ENCODE measurements at regions not wholly inside any gene's neighbourhood (a gene's known extent, or its start where the extent isn't known, plus 50 kb on each side); places are given as distances from the start of the nearest gene placed in this dataset.

DNA sequence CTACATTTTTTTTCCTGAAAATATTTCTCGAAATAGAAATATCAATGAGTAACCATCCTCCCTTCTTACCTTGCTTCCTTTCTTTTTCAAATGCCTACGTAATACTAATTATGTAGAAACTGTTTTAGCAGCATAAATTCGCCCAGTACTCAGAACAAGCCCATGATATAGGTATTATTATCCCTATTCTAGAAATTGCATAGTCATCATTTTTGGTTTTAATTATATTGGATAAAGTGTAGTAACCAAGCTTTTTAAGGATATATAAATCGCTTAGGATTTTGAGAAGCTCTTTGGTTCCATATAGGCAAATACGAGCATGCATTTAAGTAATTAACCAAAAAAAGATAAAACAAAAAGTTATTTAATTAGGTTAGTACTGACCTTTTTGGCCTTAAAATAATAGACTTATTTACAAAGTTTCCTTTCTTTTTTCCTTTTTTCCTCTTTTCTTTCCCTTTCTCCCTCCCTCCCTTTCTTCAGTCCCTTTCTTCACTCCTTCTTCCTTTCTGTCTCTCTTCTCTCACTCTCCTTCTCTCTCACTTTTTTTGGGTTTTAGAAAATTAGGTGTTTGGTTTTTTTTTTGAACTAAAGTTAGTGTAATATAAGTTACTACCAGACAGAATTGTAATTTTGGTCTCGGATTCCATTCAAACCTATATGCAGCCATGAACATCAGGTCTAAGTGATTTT lies 457.7 kb downstream of the RFPL4B start:
- H3K27me3 Mint-ChIP-seq (ENCODE audit: low read depth, poor library complexity) = no peaks in the 10 kb centered on the region
- H3K4me3 Mint-ChIP-seq = no peak overlapping the region
- no peak for DNase-seq
- no peak overlapping the region for H3K27ac Mint-ChIP-seq
- H3K36me3 Mint-ChIP-seq (ENCODE audit: low read depth) = no peaks in the 10 kb centered on the region
- TF ChIP-seq CTCF (IDR thresholded peaks at IDR 0.05) = no peak
- H3K4me1 Mint-ChIP-seq = no peaks in the 10 kb centered on the region
- no peaks in the 10 kb centered on the region for H3K9me3 Mint-ChIP-seq

- no peaks in the 10 kb centered on the region for H3K9me3 Mint-ChIP-seq
- H3K27ac Mint-ChIP-seq = no peak overlapping the region
- H3K27me3 Mint-ChIP-seq (ENCODE audit: low read depth, poor library complexity) = no peaks in the 10 kb centered on the region
Measured at GRCh38 chr6:112806163-112806865, 459.2 kb downstream of the RFPL4B start.

GRCh38 chr6:112821476-112821875 lies 474.3 kb downstream of the RFPL4B start:
- no peak for TF ChIP-seq CTCF (IDR thresholded peaks at IDR 0.05)
- Mint-ChIP-seq H3K4me1 (no peaks in the 10 kb centered on the region), H3K4me3 (no peak overlapping the region), H3K27me3 (ENCODE audit: low read depth, poor library complexity) (no peaks in the 10 kb centered on the region), H3K36me3 (ENCODE audit: low read depth) (no peaks in the 10 kb centered on the region), H3K27ac (no peak overlapping the region), H3K9me3 (no peaks in the 10 kb centered on the region)
- DNase-seq = no peak

More at GRCh38 chr6:112806163-112806865, 459.2 kb downstream of the RFPL4B start:
- no peaks in the 10 kb centered on the region for H3K36me3 Mint-ChIP-seq (ENCODE audit: low read depth)
- H3K4me1 Mint-ChIP-seq = no peaks in the 10 kb centered on the region
- no peak for TF ChIP-seq CTCF (IDR thresholded peaks at IDR 0.05)
- no peak for DNase-seq
- no peak overlapping the region for H3K4me3 Mint-ChIP-seq

DNA sequence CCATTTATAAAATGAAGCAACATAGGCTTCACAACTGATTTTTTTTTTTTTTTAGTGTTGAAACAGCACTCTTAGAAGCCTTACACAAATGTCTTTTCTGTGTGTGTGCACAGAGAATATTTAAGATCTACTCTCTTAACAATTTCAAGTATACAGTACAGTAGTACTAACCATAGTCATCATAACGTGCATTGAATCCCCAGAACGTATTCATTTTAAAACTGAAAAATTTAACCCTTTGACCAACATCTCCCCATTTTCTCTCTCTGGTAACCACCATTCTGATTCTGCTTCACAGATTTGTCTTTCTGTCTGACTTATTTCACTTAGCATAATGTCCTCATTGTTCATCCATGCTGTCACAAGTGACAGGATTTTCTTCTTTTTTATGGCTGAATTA lies 475.6 kb downstream of the RFPL4B start:
- no peak overlapping the region for H3K27ac Mint-ChIP-seq
- no peaks in the 10 kb centered on the region for H3K9me3 Mint-ChIP-seq

DNA sequence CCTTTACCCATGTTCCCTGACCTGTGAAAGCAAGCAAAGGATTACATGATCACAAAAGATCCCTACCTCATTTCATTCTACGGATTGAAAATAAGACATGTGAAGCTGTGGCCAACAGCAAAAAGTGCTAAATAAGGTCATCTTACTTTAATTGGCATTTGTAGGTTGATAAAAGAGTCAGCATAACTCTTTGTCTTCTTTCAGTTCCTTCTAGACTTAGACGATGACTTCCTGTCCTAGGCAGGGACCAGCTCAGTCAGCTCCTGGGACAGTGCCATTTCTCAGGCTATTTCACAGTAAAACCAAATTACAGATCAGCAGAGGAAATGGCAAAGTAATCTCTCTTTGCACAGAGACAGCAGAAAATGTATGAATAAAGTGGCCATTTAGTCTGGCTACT lies 480.7 kb downstream of the RFPL4B start:
- Mint-ChIP-seq H3K4me1 (no peaks in the 10 kb centered on the region), H3K9me3 (no peaks in the 10 kb centered on the region), H3K27ac (no peak overlapping the region), H3K36me3 (ENCODE audit: low read depth) (no peaks in the 10 kb centered on the region), H3K27me3 (ENCODE audit: low read depth, poor library complexity) (no peaks in the 10 kb centered on the region), H3K4me3 (no peak overlapping the region)
- DNase-seq = no peak
- no peak for TF ChIP-seq CTCF (IDR thresholded peaks at IDR 0.05)

More for the DNA sequence above, 475.6 kb downstream of the RFPL4B start:
- Mint-ChIP-seq H3K4me3 (no peak overlapping the region), H3K4me1 (no peaks in the 10 kb centered on the region), H3K36me3 (ENCODE audit: low read depth) (no peaks in the 10 kb centered on the region), H3K27me3 (ENCODE audit: low read depth, poor library complexity) (no peaks in the 10 kb centered on the region)
- TF ChIP-seq CTCF (IDR thresholded peaks at IDR 0.05) = no peak
- DNase-seq = no peak

DNA sequence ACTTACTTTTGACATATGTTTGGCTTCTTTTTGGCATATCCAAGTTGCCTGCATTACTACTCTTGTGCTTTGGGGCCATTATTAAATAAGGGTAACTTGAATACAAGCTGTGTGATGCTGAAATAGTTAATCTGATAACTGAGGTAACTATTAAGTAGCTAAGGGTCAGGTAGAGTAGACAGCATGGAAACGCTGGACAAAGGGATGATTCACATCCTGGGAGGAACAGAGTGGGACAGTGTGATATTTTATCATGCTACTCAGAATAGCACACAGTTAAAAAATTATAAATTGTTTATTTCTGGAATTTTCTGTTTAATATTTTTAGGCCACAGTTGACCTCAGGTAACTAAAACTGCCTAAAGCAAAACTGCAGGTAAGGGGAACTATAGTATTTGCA lies 483.9 kb downstream of the RFPL4B start:
- Mint-ChIP-seq H3K27ac (no peak overlapping the region), H3K4me3 (no peak overlapping the region), H3K27me3 (ENCODE audit: low read depth, poor library complexity) (no peaks in the 10 kb centered on the region), H3K9me3 (no peaks in the 10 kb centered on the region), H3K36me3 (ENCODE audit: low read depth) (no peaks in the 10 kb centered on the region), H3K4me1 (no peaks in the 10 kb centered on the region)
- DNase-seq = no peak
- no peak for TF ChIP-seq CTCF (IDR thresholded peaks at IDR 0.05)

Data from nephron progenitor cell (in vitro differentiated cells).